Left ventricle myocardium inferior (tissue), 1 donor: ENCODE measurements at regions not wholly inside any gene's neighbourhood (a gene's known extent, or its start where the extent isn't known, plus 50 kb on each side); places are given as distances from the start of the nearest gene placed in this dataset.

ENCODE experiments used
- DNase-seq: peaks from one replicate; pipeline ENCODE4 v3.0.0-alpha.2; 2020
- H3K27ac ChIP-seq: fragments of 200-600 bp; replicated peaks from 2 replicates; pipeline ENCODE4 v1.8.0; 2021
- H3K27me3 ChIP-seq: fragments of 200-600 bp; 2 replicates; pipeline ENCODE4 v1.8.0; 2021; ENCODE audit warnings: low read depth
- H3K36me3 ChIP-seq: fragments of 200-600 bp; 2 replicates; pipeline ENCODE4 v1.8.0; 2021
- H3K4me1 ChIP-seq: fragments of 200-600 bp; 2 replicates; pipeline ENCODE4 v1.8.0; 2021
- H3K4me3 ChIP-seq: fragments of 200-600 bp; 2 replicates; pipeline ENCODE4 v1.8.0; 2021; ENCODE audit warnings: mild to moderate bottlenecking, moderate library complexity
- H3K9me3 ChIP-seq: fragments of 200-600 bp; replicated peaks from 2 replicates; pipeline ENCODE4 v1.8.0; 2021
- CTCF ChIP-seq: fragments of 200-600 bp; IDR thresholded peaks from 2 replicates; pipeline ENCODE4 v1.8.0; 2021; ENCODE audit warnings: antibody characterized with exemption, mild to moderate bottlenecking, borderline replicate concordance
- intact Hi-C: fragments of 100-400 bp; cut with micrococcal nuclease; formaldehyde crosslinking; loops from one replicate; pipeline ENCODE4 v1.11.0; 2022
- donor health status: DM: no; HTN: yes; CAD: no; lungs with severe emphysema.

- intact Hi-C loops, result no loop called here
- no peak for DNase-seq
- no peaks in the 10 kb centered on the region for H3K36me3 ChIP-seq
- no peak overlapping the region for H3K4me3 ChIP-seq
- no peak overlapping the region for H3K27ac ChIP-seq
- no peaks in the 10 kb centered on the region for H3K9me3 ChIP-seq
- H3K27me3 ChIP-seq, result no peaks in the 10 kb centered on the region
- no peak for TF ChIP-seq CTCF
- H3K4me1 ChIP-seq, result no peaks in the 10 kb centered on the region
These were observed 241.5 kb upstream of the GCFC2 start for GRCh38 chr2:75952173-75952572.

- intact Hi-C loops, result no loop called here
- Histone ChIP-seq H3K27me3 (no peaks in the 10 kb centered on the region), H3K4me3 (no peak overlapping the region), H3K9me3 (no peaks in the 10 kb centered on the region), H3K4me1 (no peaks in the 10 kb centered on the region), H3K36me3 (no peaks in the 10 kb centered on the region), H3K27ac (no peak overlapping the region)
- TF ChIP-seq CTCF, result no peak
- no peak for DNase-seq
These were observed 238.8 kb upstream of the GCFC2 start for GRCh38 chr2:75949385-75950030.

GRCh38 chr2:75936311-75936710 lies 225.6 kb upstream of the GCFC2 start:
- Histone ChIP-seq H3K9me3 (peaks cover 10% of the 10 kb centered on the region), H3K27me3 (no peaks in the 10 kb centered on the region), H3K4me1 (no peaks in the 10 kb centered on the region), H3K27ac (no peak overlapping the region), H3K4me3 (no peak overlapping the region), H3K36me3 (no peaks in the 10 kb centered on the region)
- no peak for TF ChIP-seq CTCF
- DNase-seq, result no peak
- intact Hi-C loops, result no loop called here

GRCh38 chr2:75932996-75933395 lies 222.3 kb upstream of the GCFC2 start:
- Histone ChIP-seq H3K36me3 (no peaks in the 10 kb centered on the region), H3K4me1 (no peaks in the 10 kb centered on the region), H3K27me3 (no peaks in the 10 kb centered on the region), H3K27ac (no peak overlapping the region), H3K9me3 (peaks cover under 1% of the 10 kb centered on the region), H3K4me3 (no peak overlapping the region)
- no peak for TF ChIP-seq CTCF
- no peak for DNase-seq
- intact Hi-C loops, result no loop called here

GRCh38 chr2:75928093-75928492 lies 217.4 kb upstream of the GCFC2 start:
- H3K4me3 ChIP-seq, result no peak overlapping the region
- no peaks in the 10 kb centered on the region for H3K9me3 ChIP-seq
- H3K27ac ChIP-seq, result no peak overlapping the region
- no peaks in the 10 kb centered on the region for H3K27me3 ChIP-seq
- intact Hi-C loops, result no loop called here
- H3K36me3 ChIP-seq, result no peaks in the 10 kb centered on the region
- DNase-seq, result no peak
- H3K4me1 ChIP-seq, result no peaks in the 10 kb centered on the region
- TF ChIP-seq CTCF, result no peak
